H1 (cell line): ENCODE measurements at regions not wholly inside any gene's neighbourhood (a gene's known extent, or its start where the extent isn't known, plus 50 kb on each side); places are given as distances from the start of the nearest gene placed in this dataset.
A peak's percentile ranks its signal among the peaks of the same experiment; 100 is the strongest.

Experiments
- CTCF ChIA-PET: fragments of 300-600 bp; sonication (Branson Sonifier 250); formaldehyde crosslinking; loops from one replicate; lab custom pipeline; 2021; ENCODE audit not compliant: partially characterized antibody; lab: Charles Lee
- POLR2A ChIA-PET: fragments of 300-600 bp; sonication (Branson Sonifier 250); formaldehyde crosslinking; loops from one replicate; lab custom pipeline; 2021; ENCODE audit warnings: inconsistent platforms; ENCODE audit not compliant: partially characterized antibody; lab: Charles Lee
- DNase-seq, 2 experiments: peaks; one replicate each; pipeline versions ENCODE4 v3.0.0 to v3.0.0-alpha.2; 2010 to 2022; ENCODE audit warnings: low spot score in 2 of 2, low read depth in 1 of 2, mixed read lengths in 1 of 2
- FAIRE-seq: peaks from 2 replicates; lab custom pipeline; 2011; peaks lifted over from hg19 to GRCh38; lab: Jason Lieb, UNC
- H2AFZ ChIP-seq: 2 replicates; pipeline ENCODE4 v1.8.1; 2012; ENCODE audit warnings: low read length, inconsistent platforms
- H2AK5ac ChIP-seq: 2 replicates; pipeline ENCODE4 v1.6.1; 2013; ENCODE audit warnings: low read depth, low read length
- H2BK120ac ChIP-seq: replicated peaks from 2 replicates; pipeline ENCODE3; 2013; ENCODE audit warnings: low read depth, low read length, inconsistent platforms
- H2BK12ac ChIP-seq: 2 replicates; pipeline ENCODE4 v1.6.1; 2013; ENCODE audit warnings: low read depth, low read length
- H2BK15ac ChIP-seq: 2 replicates; pipeline ENCODE4 v1.6.1; 2013; ENCODE audit warnings: low read length
- H2BK20ac ChIP-seq: 2 replicates; pipeline ENCODE4 v1.6.1; 2013; ENCODE audit warnings: low read length
- H2BK5ac ChIP-seq: 2 replicates; pipeline ENCODE4 v1.6.1; 2013; ENCODE audit warnings: low read depth, low read length
- H3K14ac ChIP-seq: 2 replicates; pipeline ENCODE4 v1.6.1; 2013; ENCODE audit warnings: inconsistent platforms; ENCODE audit not compliant: insufficient read length
- H3K18ac ChIP-seq: 2 replicates; pipeline ENCODE4 v1.6.1; 2013; ENCODE audit warnings: low read length; ENCODE audit errors: extremely low read depth
- H3K23ac ChIP-seq: 2 replicates; pipeline ENCODE4 v1.6.1; 2013; ENCODE audit warnings: inconsistent platforms; ENCODE audit not compliant: insufficient read length
- H3K23me2 ChIP-seq: 2 replicates; pipeline ENCODE4 v1.6.1; 2013; ENCODE audit warnings: low read depth, low read length
- H3K27ac ChIP-seq: 2 replicates; pipeline ENCODE4 v1.6.1; 2011; ENCODE audit warnings: low read depth, low read length, inconsistent platforms
- H3K27me3 ChIP-seq, 4 experiments: replicated peaks in 1 of 4; 1 replicate in 1 of 4; 2 replicates in 3 of 4; pipeline versions ENCODE4 v1.6.1 to v1.8.1; 2011 to 2013; ENCODE audit warnings: low read length in 3 of 4, mild to moderate bottlenecking in 3 of 4, inconsistent platforms in 2 of 4, mixed read lengths in 2 of 4, moderate library complexity in 1 of 4; ENCODE audit not compliant: control insufficient read depth in 3 of 4, insufficient read depth in 3 of 4; ENCODE audit errors: extremely low read depth in 1 of 4
- H3K36me3 ChIP-seq, 4 experiments: 2 replicates each; pipeline versions ENCODE4 v1.6.1 to v1.8.1; 2011 to 2013; ENCODE audit warnings: mild to moderate bottlenecking in 4 of 4, low read length in 3 of 4, moderate library complexity in 2 of 4, control low read depth in 1 of 4, inconsistent platforms in 1 of 4; ENCODE audit not compliant: insufficient read depth in 4 of 4, control insufficient read depth in 2 of 4
- H3K4ac ChIP-seq: replicated peaks from 2 replicates; pipeline ENCODE3; 2013; ENCODE audit warnings: low read length, low read depth, mixed read lengths, inconsistent platforms; ENCODE audit not compliant: insufficient read length
- H3K4me1 ChIP-seq, 4 experiments: replicated peaks in 1 of 4; 1 replicate in 1 of 4; 2 replicates in 3 of 4; pipeline versions ENCODE4 v1.6.1 to v1.8.1; 2011 to 2013; ENCODE audit warnings: low read length in 3 of 4, inconsistent platforms in 2 of 4, mixed read lengths in 1 of 4; ENCODE audit not compliant: insufficient read depth in 4 of 4, control insufficient read depth in 3 of 4
- H3K4me2 ChIP-seq, 2 experiments: 2 replicates each; pipeline versions ENCODE4 v1.6.1 to v1.8.1; 2011 to 2013; ENCODE audit warnings: low read depth in 2 of 2, low read length in 2 of 2, control low read depth in 1 of 2, inconsistent platforms in 1 of 2, mild to moderate bottlenecking in 1 of 2; ENCODE audit not compliant: insufficient read depth in 1 of 2
- H3K4me3 ChIP-seq, 4 experiments: fragments of 200-600, 300-600 bp in 1 of 4; sonication (generic), shearing (Covaris generic), sonication (Bioruptor Twin) in 1 of 4; 2 replicates each; pipeline versions ENCODE4 v1.5.1 to v1.8.1; 2011 to 2016; ENCODE audit warnings: low read length in 4 of 4, low read depth in 3 of 4, control low read depth in 2 of 4, inconsistent platforms in 2 of 4, mild to moderate bottlenecking in 2 of 4, mixed read lengths in 1 of 4, moderate library complexity in 1 of 4; ENCODE audit not compliant: insufficient read depth in 2 of 4; ENCODE audit errors: extremely low read depth in 1 of 4
- H3K56ac ChIP-seq: replicated peaks from 2 replicates; pipeline ENCODE3; 2013; ENCODE audit warnings: low read depth, mild to moderate bottlenecking, mixed read lengths, low read length, inconsistent platforms; ENCODE audit not compliant: insufficient read length
- H3K79me1 ChIP-seq: 2 replicates; pipeline ENCODE4 v1.6.1; 2013; ENCODE audit warnings: low read depth, low read length, control low read depth
- H3K79me2 ChIP-seq, 2 experiments: 2 replicates each; pipeline versions ENCODE4 v1.6.1 to v1.8.1; 2012 to 2013; ENCODE audit warnings: low read length in 2 of 2, mild to moderate bottlenecking in 2 of 2, inconsistent platforms in 1 of 2; ENCODE audit not compliant: insufficient read depth in 2 of 2, control insufficient read depth in 1 of 2
- H3K9ac ChIP-seq, 4 experiments: replicated peaks in 1 of 4; 1 replicate in 1 of 4; 2 replicates in 3 of 4; pipeline versions ENCODE4 v1.6.1 to v1.8.1; 2011 to 2013; ENCODE audit warnings: low read depth in 3 of 4, low read length in 3 of 4, control low read depth in 2 of 4, mild to moderate bottlenecking in 2 of 4, moderate library complexity in 2 of 4, inconsistent platforms in 1 of 4; ENCODE audit errors: extremely low read depth in 1 of 4
- H3K9me3 ChIP-seq, 2 experiments: 2 replicates each; pipeline versions ENCODE4 v1.6.1 to v1.8.1; 2012 to 2013; ENCODE audit warnings: mild to moderate bottlenecking in 2 of 2, moderate library complexity in 2 of 2, control low read depth in 1 of 2, inconsistent platforms in 1 of 2, low read depth in 1 of 2, low read length in 1 of 2, mixed read lengths in 1 of 2; ENCODE audit not compliant: insufficient read depth in 2 of 2
- H4K20me1 ChIP-seq, 2 experiments: replicated peaks in 1 of 2; 2 replicates each; pipeline versions ENCODE3 to v1.8.1; 2011 to 2013; ENCODE audit warnings: inconsistent platforms in 2 of 2, low read length in 2 of 2, mild to moderate bottlenecking in 1 of 2; ENCODE audit not compliant: insufficient read depth in 2 of 2, control insufficient read depth in 1 of 2
- H4K5ac ChIP-seq: 2 replicates; pipeline ENCODE4 v1.6.1; 2013; ENCODE audit warnings: low read length, low read depth, mixed read lengths, inconsistent platforms; ENCODE audit not compliant: insufficient read length
- H4K8ac ChIP-seq: 2 replicates; pipeline ENCODE4 v1.8.0; 2013; ENCODE audit warnings: mild to moderate bottlenecking, moderate library complexity, low read length, inconsistent platforms; ENCODE audit not compliant: insufficient read depth; ENCODE audit errors: extremely low read depth
- H4K91ac ChIP-seq: replicated peaks from 2 replicates; pipeline ENCODE3; 2013; ENCODE audit warnings: low read length, mixed read lengths, inconsistent platforms; ENCODE audit not compliant: insufficient read length
- KDM4A ChIP-seq: IDR thresholded peaks from one replicate; pipeline ENCODE4 v1.7.1; 2012; ENCODE audit warnings: low read depth, mild to moderate bottlenecking, moderate library complexity, low read length, inconsistent platforms; ENCODE audit not compliant: severe bottlenecking
- SIRT6 ChIP-seq: IDR thresholded peaks from one replicate; pipeline ENCODE4 v1.7.1; 2012; ENCODE audit warnings: low read length, inconsistent platforms
- WGBS, 2 experiments: shearing (Covaris generic) in 1 of 2; methylation state at CpG; one replicate each; pipeline versions ENCODE4 v1.1.6 to v1.1.7; 2013 to 2015; ENCODE audit warnings: low lambda C conversion rate in 2 of 2, mixed read lengths in 2 of 2, inconsistent platforms in 1 of 2, low coverage in 1 of 2, missing lambda C conversion rate in 1 of 2; ENCODE audit not compliant: insufficient replicate concordance in 2 of 2, insufficient coverage in 1 of 2, insufficient read length in 1 of 2; ENCODE audit errors: extremely low coverage in 1 of 2, missing lambda C conversion rate in 1 of 2; 5-methylcytosine and 5-hydroxymethylcytosine counted together

- Histone ChIP-seq H2AK5ac (no peak overlapping the region), H3K23me2 (no peaks in the 10 kb centered on the region), H3K36me3 (no peaks in the 10 kb centered on the region), H3K56ac (no peak overlapping the region), H2BK120ac (no peak overlapping the region), H3K79me2 (no peaks in the 10 kb centered on the region), H3K4me3 (no peak overlapping the region), H2BK15ac (no peak overlapping the region), H3K18ac (no peak overlapping the region; the same call in 1 of the 2 replicates), H3K4me1 (no peaks in the 10 kb centered on the region; a peak in 1 of 7 replicates), H4K20me1 (no peaks in the 10 kb centered on the region), H4K8ac (no peak overlapping the region), H3K4ac (no peak overlapping the region), H3K4me2 (no peak overlapping the region), H2BK12ac (no peak overlapping the region), H2AFZ (peak overlapping the region; percentile 90), H2BK5ac (no peak overlapping the region), H3K14ac (no peak overlapping the region), H4K5ac (no peak overlapping the region), H4K91ac (no peak overlapping the region), H3K23ac (no peak overlapping the region), H3K9me3 (no peaks in the 10 kb centered on the region), H2BK20ac (no peak overlapping the region), H3K9ac (no peak overlapping the region), H3K27ac (no peak overlapping the region), H3K27me3 (no peaks in the 10 kb centered on the region), H3K79me1 (no peaks in the 10 kb centered on the region)
- ChIA-PET CTCF (interaction anchor here (0.7 to 1.5 kb wide), 4 partner anchors 21 to 237 kb away, joined by 3 to 5 read pairs (median 3); no protein-coding TSS in a partner anchor), POLR2A (no interaction called here)
- no peak for TF ChIP-seq KDM4A
- TF ChIP-seq SIRT6, result no peak
- WGBS, 2 experiments, result 85% methylated on average over 11 of the region's 11 CpGs; no CpG with 5 or more reads in 1 of the 2 experiments
- DNase-seq (no peak), FAIRE-seq (no peak)
Measured at GRCh38 chr15:61598655-61599054, 369.6 kb upstream of the RORA start.
